Fibroblast of upper back skin (primary cell): ENCODE measurements at regions not wholly inside any gene's neighbourhood (a gene's known extent, or its start where the extent isn't known, plus 50 kb on each side); places are given as distances from the start of the nearest gene placed in this dataset.
A peak's percentile ranks its signal among the peaks of the same experiment; 100 is the strongest.

Experiments used
- DNase-seq: peaks from one replicate; pipeline ENCODE4 v3.0.0-alpha.2; 2013

- peak; percentile 93 for DNase-seq
Measured at GRCh38 chr2:19711470-19712372, 190.1 kb downstream of the TTC32 start.

GRCh38 chr2:19710230-19710629, 191.6 kb downstream of the TTC32 start:
- DNase-seq = no peak

- no peak for DNase-seq
Measured at GRCh38 chr2:19709553-19709952, 192.2 kb downstream of the TTC32 start.

GRCh38 chr2:19708776-19709175, 193.0 kb downstream of the TTC32 start:
- DNase-seq = no peak

GRCh38 chr2:19706332-19706731, 195.5 kb downstream of the TTC32 start:
- no peak for DNase-seq

GRCh38 chr2:19702267-19702666, 199.5 kb downstream of the TTC32 start:
- DNase-seq = no peak

- DNase-seq = no peak
Measured at GRCh38 chr2:19700861-19701585, 200.8 kb downstream of the TTC32 start.

- no peak for DNase-seq
Measured at GRCh38 chr2:19697131-19697530, 204.7 kb downstream of the TTC32 start.

GRCh38 chr2:19695706-19696105, 206.1 kb downstream of the TTC32 start:
- DNase-seq = no peak

GRCh38 chr2:19691892-19692291, 209.9 kb downstream of the TTC32 start:
- no peak for DNase-seq

- DNase-seq = no peak
Measured at GRCh38 chr2:19690429-19690828, 211.4 kb downstream of the TTC32 start.

- DNase-seq = no peak
Measured at GRCh38 chr2:19689646-19690168, 212.1 kb downstream of the TTC32 start.

GRCh38 chr2:19688059-19688458, 213.7 kb downstream of the TTC32 start:
- no peak for DNase-seq

- no peak for DNase-seq
Measured at GRCh38 chr2:19687017-19687659, 214.6 kb downstream of the TTC32 start.

GRCh38 chr2:19686439-19686838, 215.3 kb downstream of the TTC32 start:
- DNase-seq = no peak

- no peak for DNase-seq
Measured at GRCh38 chr2:19685731-19686130, 216.1 kb downstream of the TTC32 start.

GRCh38 chr2:19684516-19684915, 217.3 kb downstream of the TTC32 start:
- no peak for DNase-seq

GRCh38 chr2:19683556-19683955, 218.2 kb downstream of the TTC32 start:
- no peak for DNase-seq

- no peak for DNase-seq
Measured at GRCh38 chr2:19682493-19682892, 219.3 kb downstream of the TTC32 start.

- DNase-seq = no peak
Measured at GRCh38 chr2:19677825-19678518, 223.8 kb downstream of the TTC32 start.

GRCh38 chr2:19677215-19677777, 224.5 kb downstream of the TTC32 start:
- no peak for DNase-seq

GRCh38 chr2:19676770-19677169, 225.0 kb downstream of the TTC32 start:
- DNase-seq = no peak
